Type B pancreatic cell (in vitro differentiated cells): ENCODE measurements at regions not wholly inside any gene's neighbourhood (a gene's known extent, or its start where the extent isn't known, plus 50 kb on each side); places are given as distances from the start of the nearest gene placed in this dataset.

Source experiments
- DNase-seq: peaks from one replicate; pipeline ENCODE4 v3.0.0; 2021; ENCODE audit warnings: mixed read lengths; ENCODE audit not compliant: unreplicated experiment; ENCODE audit errors: extremely low spot score
- H3K27ac Mint-ChIP-seq: 2 replicates; pipeline ENCODE4 v1.8.0; 2021; ENCODE audit warnings: mild to moderate bottlenecking, mixed read lengths
- H3K27me3 Mint-ChIP-seq: 2 replicates; pipeline ENCODE4 v1.8.0; 2021; ENCODE audit warnings: mixed read lengths
- H3K36me3 Mint-ChIP-seq: 2 replicates; pipeline ENCODE4 v1.8.0; 2021; ENCODE audit warnings: mixed read lengths
- H3K4me1 Mint-ChIP-seq: one replicate; pipeline ENCODE4 v1.8.0; 2021; ENCODE audit warnings: mixed read lengths; ENCODE audit not compliant: unreplicated experiment
- H3K4me3 Mint-ChIP-seq: 2 replicates; pipeline ENCODE4 v1.8.0; 2021; ENCODE audit warnings: mild to moderate bottlenecking, mixed read lengths
- H3K9me3 Mint-ChIP-seq: 2 replicates; pipeline ENCODE4 v1.8.0; 2021; ENCODE audit warnings: mixed read lengths
- CTCF ChIP-seq: fragments of 200-600 bp; sonication (generic); conservative IDR thresholded peaks from 2 replicates; pipeline ENCODE4 v1.5.0; 2021; ENCODE audit warnings: antibody characterized with exemption, mild to moderate bottlenecking

GRCh38 chr16:86827521-86827920 lies 249.2 kb downstream of the FOXL1 start:
- H3K36me3 Mint-ChIP-seq: no peaks in the 10 kb centered on the region
- H3K9me3 Mint-ChIP-seq: peaks cover 4% of the 10 kb centered on the region
- no peak for TF ChIP-seq CTCF
- no peak for DNase-seq
- H3K4me1 Mint-ChIP-seq: peaks cover 21% of the 10 kb centered on the region
- peaks cover 77% of the 10 kb centered on the region for H3K27me3 Mint-ChIP-seq
- no peak overlapping the region for H3K27ac Mint-ChIP-seq
- no peak overlapping the region for H3K4me3 Mint-ChIP-seq

DNA sequence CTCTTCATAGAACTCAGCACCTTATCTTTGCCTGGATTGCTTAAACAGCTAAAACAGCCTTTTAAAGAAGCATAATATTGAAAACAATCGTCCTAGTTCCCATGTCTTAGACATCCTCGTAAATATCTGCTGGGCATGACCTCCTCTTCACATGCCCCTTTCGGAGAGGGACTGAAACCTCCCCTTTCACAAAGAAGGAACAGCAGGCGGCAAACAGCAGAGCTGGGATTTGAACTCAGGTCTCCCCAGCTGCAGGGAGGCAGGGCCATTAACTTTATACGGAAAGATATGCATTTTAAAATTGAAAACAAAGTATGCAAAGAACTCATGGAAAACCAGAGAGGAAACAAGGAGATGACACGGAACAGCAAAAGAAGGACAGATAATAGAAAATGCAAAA lies 249.9 kb downstream of the FOXL1 start:
- Mint-ChIP-seq H3K4me3 (no peak overlapping the region), H3K4me1 (peaks cover 23% of the 10 kb centered on the region), H3K27me3 (peaks cover 74% of the 10 kb centered on the region), H3K9me3 (peaks cover 4% of the 10 kb centered on the region), H3K36me3 (no peaks in the 10 kb centered on the region), H3K27ac (no peak overlapping the region)
- DNase-seq: no peak
- TF ChIP-seq CTCF: no peak

- no peak for DNase-seq
- Mint-ChIP-seq H3K27me3 (peaks cover 74% of the 10 kb centered on the region), H3K4me1 (peaks cover 27% of the 10 kb centered on the region), H3K4me3 (no peak overlapping the region), H3K9me3 (peaks cover 4% of the 10 kb centered on the region), H3K27ac (no peak overlapping the region), H3K36me3 (no peaks in the 10 kb centered on the region)
- no peak for TF ChIP-seq CTCF
Observed at GRCh38 chr16:86828653-86829052, 250.3 kb downstream of the FOXL1 start.

GRCh38 chr16:86831366-86831765 lies 253.0 kb downstream of the FOXL1 start:
- no peak for TF ChIP-seq CTCF
- peaks cover 4% of the 10 kb centered on the region for H3K9me3 Mint-ChIP-seq
- peaks cover 25% of the 10 kb centered on the region for H3K4me1 Mint-ChIP-seq
- no peaks in the 10 kb centered on the region for H3K36me3 Mint-ChIP-seq
- DNase-seq: no peak
- no peak overlapping the region for H3K4me3 Mint-ChIP-seq
- H3K27me3 Mint-ChIP-seq: peaks cover 69% of the 10 kb centered on the region
- no peak overlapping the region for H3K27ac Mint-ChIP-seq

- TF ChIP-seq CTCF: no peak
- DNase-seq: no peak
- Mint-ChIP-seq H3K4me1 (peaks cover 14% of the 10 kb centered on the region), H3K36me3 (no peaks in the 10 kb centered on the region), H3K4me3 (no peak overlapping the region), H3K27ac (no peak overlapping the region), H3K9me3 (peaks cover 4% of the 10 kb centered on the region), H3K27me3 (peaks cover 54% of the 10 kb centered on the region)
Observed at GRCh38 chr16:86833136-86833535, 254.8 kb downstream of the FOXL1 start.

GRCh38 chr16:86834451-86835035 lies 256.2 kb downstream of the FOXL1 start:
- no peak overlapping the region for H3K4me3 Mint-ChIP-seq
- H3K36me3 Mint-ChIP-seq: no peaks in the 10 kb centered on the region
- peak; percentile 57 for TF ChIP-seq CTCF
- no peak overlapping the region for H3K27ac Mint-ChIP-seq
- H3K4me1 Mint-ChIP-seq: peaks cover 6% of the 10 kb centered on the region
- peaks cover 4% of the 10 kb centered on the region for H3K9me3 Mint-ChIP-seq
- DNase-seq: no peak
- H3K27me3 Mint-ChIP-seq: peaks cover 42% of the 10 kb centered on the region
